HCT116 (cell line): ENCODE measurements at regions not wholly inside any gene's neighbourhood (a gene's known extent, or its start where the extent isn't known, plus 50 kb on each side); places are given as distances from the start of the nearest gene placed in this dataset.

Experiments
- ATAC-seq: fragments of 200-7000 bp; cut with Tn5 transposase; 2 replicates; pipeline ENCODE4 v1.9.1; 2020; ENCODE audit warnings: mild to moderate bottlenecking, moderate library complexity
- BruUV-seq: library from RNA; stranded (reverse); fragments of 400-500 nt; replicated peaks from 2 replicates; lab custom pipeline; 2021; lab: Mats Ljungman, UMichigan
- CTCF ChIA-PET: fragments of 300-600 bp; sonication (Branson Sonifier 250); formaldehyde crosslinking; loops from one replicate; lab custom pipeline; 2021; ENCODE audit warnings: antibody characterized with exemption; lab: Charles Lee
- POLR2A ChIA-PET: fragments of 300-600, 350-600 bp; sonication (Branson Sonifier 250); formaldehyde crosslinking; loops from one replicate; lab custom pipeline; 2021; ENCODE audit warnings: antibody characterized with exemption; lab: Charles Lee
- RAD21 ChIA-PET, 2 experiments: fragments of 300-600 bp; sonication (Branson Sonifier 250); formaldehyde crosslinking; loops; one replicate each; lab custom pipeline; 2023; ENCODE audit warnings: low total read pairs in 2 of 2; ENCODE audit not compliant: uncharacterized antibody in 2 of 2, unreplicated experiment in 2 of 2, low non-redundant PET in 1 of 2; lab: Charles Lee
- DNase-seq: peaks from one replicate; pipeline ENCODE4 v3.0.0-alpha.2; 2010; ENCODE audit warnings: low read depth, low spot score
- H2AFZ ChIP-seq: fragments of 200-600 bp; shearing (Covaris generic), sonication (generic); 2 replicates; pipeline ENCODE4 v1.6.1; 2017; ENCODE audit warnings: low read depth, mixed run types, mixed read lengths, antibody characterized with exemption, low read length; ENCODE audit not compliant: poor library complexity, severe bottlenecking
- H3K27ac ChIP-seq: 2 replicates; pipeline ENCODE4 v1.5.1; 2012; ENCODE audit warnings: low read depth, low read length
- H3K27me3 ChIP-seq: fragments of 200-600 bp; sonication (generic); 2 replicates; pipeline ENCODE4 v1.6.1; 2016; ENCODE audit warnings: mixed run types, low read length, mixed read lengths; ENCODE audit not compliant: insufficient read depth
- H3K36me3 ChIP-seq, 2 experiments: fragments of 200-500 bp in 1 of 2; fragments of 200-600 bp in 1 of 2; sonication (Bioruptor generic) in 1 of 2; sonication (generic) in 1 of 2; 2 replicates each; pipeline versions ENCODE4 v1.5.1 to v1.6.1; 2014 to 2016; ENCODE audit warnings: low read length in 2 of 2, inconsistent platforms in 1 of 2, mixed read lengths in 1 of 2, mixed run types in 1 of 2; ENCODE audit not compliant: insufficient read depth in 2 of 2, control insufficient read depth in 1 of 2
- H3K4me1 ChIP-seq, 2 experiments: fragments of 200-600 bp in 1 of 2; sonication (generic) in 1 of 2; 2 replicates each; pipeline versions ENCODE4 v1.5.1 to v1.6.1; 2012 to 2017; ENCODE audit warnings: low read length in 2 of 2, inconsistent platforms in 1 of 2, mild to moderate bottlenecking in 1 of 2, mixed read lengths in 1 of 2, mixed run types in 1 of 2, moderate library complexity in 1 of 2; ENCODE audit not compliant: insufficient read depth in 2 of 2, control insufficient read depth in 1 of 2
- H3K4me2 ChIP-seq: fragments of 200-600 bp; sonication (generic); 2 replicates; pipeline ENCODE4 v1.6.1; 2017; ENCODE audit warnings: mixed run types, low read length, mixed read lengths
- H3K4me3 ChIP-seq, 2 experiments: fragments of 200-600 bp in 1 of 2; sonication (generic) in 1 of 2; replicated peaks in 1 of 2; 2 replicates each; pipeline ENCODE4 v1.5.1; 2011 to 2016; ENCODE audit warnings: low read length in 2 of 2, control low read depth in 1 of 2, low read depth in 1 of 2, mild to moderate bottlenecking in 1 of 2, mixed read lengths in 1 of 2, mixed run types in 1 of 2
- H3K79me2 ChIP-seq: fragments of 200-600 bp; sonication (generic); 2 replicates; pipeline ENCODE4 v1.6.1; 2017; ENCODE audit warnings: mild to moderate bottlenecking, mixed run types, low read length, moderate library complexity, mixed read lengths; ENCODE audit not compliant: insufficient read depth
- H3K9ac ChIP-seq: fragments of 200-600 bp; sonication (generic); 2 replicates; pipeline ENCODE4 v1.6.1; 2016; ENCODE audit warnings: low read length, mixed read lengths
- H3K9me2 ChIP-seq: fragments of 200-600 bp; sonication (generic), shearing (Covaris generic); 2 replicates; pipeline ENCODE4 v1.6.1; 2017; ENCODE audit warnings: mixed run types, mild to moderate bottlenecking, moderate library complexity; ENCODE audit not compliant: insufficient read depth
- H3K9me3 ChIP-seq, 2 experiments: fragments of 200-500 bp in 1 of 2; fragments of 200-600 bp in 1 of 2; sonication (Bioruptor generic) in 1 of 2; sonication (generic) in 1 of 2; 2 replicates each; pipeline ENCODE4 v1.6.1; 2014 to 2017; ENCODE audit warnings: low read length in 2 of 2, mixed read lengths in 2 of 2, inconsistent platforms in 1 of 2, low read depth in 1 of 2, mild to moderate bottlenecking in 1 of 2, mixed run types in 1 of 2, moderate library complexity in 1 of 2; ENCODE audit not compliant: control insufficient read depth in 1 of 2, insufficient read depth in 1 of 2
- H4K20me1 ChIP-seq: fragments of 200-600 bp; sonication (generic), shearing (Covaris generic); 2 replicates; pipeline ENCODE4 v1.6.1; 2017; ENCODE audit warnings: mixed run types, mild to moderate bottlenecking, moderate library complexity; ENCODE audit not compliant: insufficient read depth
- CEBPB ChIP-seq: IDR thresholded peaks from 2 replicates; pipeline ENCODE4 v1.6.1; 2012; ENCODE audit warnings: low read depth
- CTCF ChIP-seq, 3 experiments: fragments of 200-600 bp in 1 of 3; sonication (generic) in 1 of 3; IDR thresholded peaks in 2 of 3; conservative IDR thresholded peaks in 1 of 3; 2 replicates each; pipeline ENCODE4 v1.5.1; 2012 to 2017; ENCODE audit warnings: low read depth in 2 of 3, low read length in 2 of 3, antibody characterized with exemption in 1 of 3, borderline replicate concordance in 1 of 3, control low read depth in 1 of 3, mild to moderate bottlenecking in 1 of 3, mixed read lengths in 1 of 3, mixed run types in 1 of 3, moderate library complexity in 1 of 3; ENCODE audit not compliant: insufficient read depth in 1 of 3
- EGR1 ChIP-seq: IDR thresholded peaks from 2 replicates; pipeline ENCODE4 v1.6.1; 2012; ENCODE audit warnings: low read depth
- EZH2 ChIP-seq: fragments of 200-600 bp; sonication (generic); IDR thresholded peaks from 2 replicates; pipeline ENCODE4 v1.6.1; 2017; ENCODE audit warnings: antibody characterized with exemption, mixed run types
- EZH2phosphoT487 ChIP-seq: fragments of 200-600 bp; IDR thresholded peaks from 2 replicates; pipeline ENCODE4 v1.6.1; 2018; ENCODE audit warnings: antibody characterized with exemption, borderline replicate concordance
- JUND ChIP-seq: IDR thresholded peaks from 2 replicates; pipeline ENCODE4 v1.6.1; 2012
- RAD21 ChIP-seq: IDR thresholded peaks from 2 replicates; pipeline ENCODE4 v1.6.1; 2012; ENCODE audit warnings: low read depth, mild to moderate bottlenecking
- REST ChIP-seq: IDR thresholded peaks from 2 replicates; pipeline ENCODE4 v1.6.1; 2012; ENCODE audit warnings: low read depth
- TCF7L2 ChIP-seq: IDR thresholded peaks from 2 replicates; pipeline ENCODE4 v1.7.0; 2011; ENCODE audit warnings: borderline replicate concordance, inconsistent platforms; ENCODE audit not compliant: insufficient read depth, insufficient read length; ENCODE audit errors: extremely low read depth
- YY1 ChIP-seq: IDR thresholded peaks from 2 replicates; pipeline ENCODE4 v1.6.1; 2011; ENCODE audit warnings: low read length, low read depth, moderate library complexity, mild to moderate bottlenecking; ENCODE audit not compliant: insufficient replicate concordance; ENCODE audit errors: extremely low read depth
- intact Hi-C: fragments of 100-400 bp; cut with micrococcal nuclease; formaldehyde crosslinking; loops from 2 replicates; pipeline ENCODE4 v1.10.0; 2022

DNA sequence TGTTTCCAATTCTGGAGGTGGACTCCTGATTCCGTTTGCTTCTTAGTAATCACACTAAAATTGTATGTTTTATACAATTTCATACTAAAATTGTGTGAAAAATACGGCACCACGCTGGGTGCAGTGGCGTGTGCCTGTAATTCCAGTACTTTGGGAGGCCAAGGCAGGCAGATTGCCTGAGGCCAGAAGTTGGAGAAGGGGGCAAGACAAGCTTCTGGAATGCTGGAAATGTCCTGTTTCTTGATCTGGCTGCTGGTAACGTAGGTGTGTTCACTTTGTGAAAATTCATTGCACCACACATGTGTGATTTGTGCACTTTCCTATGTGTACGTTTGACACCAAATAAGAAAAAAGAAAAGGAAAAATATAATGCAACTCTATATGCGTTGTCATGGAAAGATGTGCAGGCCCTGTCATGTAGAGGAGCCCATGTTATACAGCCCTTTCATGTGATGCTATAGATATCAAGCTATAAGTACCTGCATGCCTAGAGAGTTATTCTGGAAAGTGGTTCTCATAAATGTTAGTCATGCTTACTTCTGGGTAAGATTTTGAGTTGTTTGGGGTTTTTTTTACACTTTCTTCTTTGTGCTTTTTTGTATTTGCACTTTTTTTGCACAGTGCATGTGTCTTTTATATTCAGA lies 119.9 kb downstream of the TMEM174 start (continued):
- no peak for TF ChIP-seq CTCF (IDR thresholded peaks at IDR 0.05 in 2 of 3, conservative IDR thresholded peaks at IDR 0.05 in 1 of 3; ENCODE audit: borderline replicate concordance in 1 of 3, insufficient read depth in 1 of 3, low read depth in 2 of 3, low read length in 2 of 3)
- no peak for TF ChIP-seq YY1
- no peak for TF ChIP-seq EGR1
- no peak for TF ChIP-seq EZH2phosphoT487
- TF ChIP-seq JUND = no peak
- TF ChIP-seq, all 23 proteins: peak for 0

DNA sequence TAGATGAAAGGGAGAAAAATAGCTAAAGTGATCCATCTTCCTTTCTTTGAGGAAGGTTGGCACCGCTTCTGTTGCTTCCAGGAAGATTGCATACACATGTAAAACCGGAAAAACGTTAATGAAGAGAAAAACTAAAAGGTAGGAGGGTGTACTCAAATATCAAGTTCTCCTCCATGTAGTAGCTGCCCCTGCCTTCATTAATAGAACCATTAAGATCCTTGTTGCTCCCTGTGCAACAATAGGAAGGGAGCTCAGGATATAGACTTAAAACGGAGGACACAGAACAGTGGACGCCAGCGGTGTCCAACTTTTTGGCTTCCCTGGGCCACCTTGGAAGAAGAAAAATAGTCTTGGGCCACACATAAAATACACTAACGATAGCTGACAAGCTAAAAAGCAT lies 118.9 kb downstream of the TMEM174 start:
- 0 out of 4 replicates have a peak, but pooled peaks cover 0 to 1% of the 10 kb centered on the region in 2 experiments for H3K4me1 ChIP-seq
- intact Hi-C loops = no loop called here
- BruUV-seq = no TSS peak

More for the DNA sequence above, 118.9 kb downstream of the TMEM174 start:
- ChIA-PET POLR2A (no interaction called here), RAD21 (interaction anchor here in 1 of 2 experiments (1.6 kb wide), 1 partner anchor 76 kb away, joined by 3 read pairs; no protein-coding TSS in a partner anchor), CTCF (no interaction called here)
- Histone ChIP-seq H4K20me1 (no peaks in the 10 kb centered on the region), H3K4me3 (no peak overlapping the region), H3K27me3 (no peaks in the 10 kb centered on the region), H2AFZ (no peak overlapping the region), H3K9me3 (no peaks in the 10 kb centered on the region), H3K9ac (no peak overlapping the region), H3K4me2 (no peak overlapping the region), H3K36me3 (no peaks in the 10 kb centered on the region), H3K9me2 (no peaks in the 10 kb centered on the region), H3K27ac (no peak overlapping the region)
- ATAC-seq = no peak
- TF ChIP-seq CTCF (IDR thresholded peaks at IDR 0.05 in 2 of 3, conservative IDR thresholded peaks at IDR 0.05 in 1 of 3; ENCODE audit: borderline replicate concordance in 1 of 3, insufficient read depth in 1 of 3, low read depth in 2 of 3, low read length in 2 of 3) (no peak), EZH2 (no peak), TCF7L2 (no peak), JUND (no peak), CEBPB (no peak), RAD21 (no peak), YY1 (no peak), REST (no peak)
- TF ChIP-seq, all 23 proteins: peak for 0
- no peaks in the 10 kb centered on the region for H3K79me2 ChIP-seq
- DNase-seq = no peak
